PC-3 (cell line): ENCODE measurements at regions not wholly inside any gene's neighbourhood (a gene's known extent, or its start where the extent isn't known, plus 50 kb on each side); places are given as distances from the start of the nearest gene placed in this dataset.
A peak's percentile ranks its signal among the peaks of the same experiment; 100 is the strongest.
"Not testable (repeated sequence)": the region's sequence is repeated elsewhere in the genome, so short reads cannot be mapped to it uniquely, and the experiment has no call there.

Experiments used
- ATAC-seq: fragments of 200-7000 bp; cut with Tn5 transposase; 2 replicates; pipeline ENCODE4 v1.9.1; 2020; ENCODE audit warnings: mild to moderate bottlenecking, moderate library complexity
- BruUV-seq: library from RNA; stranded (reverse); fragments of 400-500 nt; replicated peaks from 2 replicates; lab custom pipeline; 2021; lab: Mats Ljungman, UMichigan
- CTCF ChIA-PET: fragments of 300-600 bp; sonication (Branson Sonifier 250); formaldehyde crosslinking; loops from one replicate; lab custom pipeline; 2022; ENCODE audit warnings: antibody characterized with exemption; lab: Charles Lee
- POLR2A ChIA-PET: fragments of 300-600 bp; sonication (Branson Sonifier 250); formaldehyde crosslinking; loops from one replicate; lab custom pipeline; 2022; ENCODE audit warnings: antibody characterized with exemption; ENCODE audit not compliant: unreplicated experiment; lab: Charles Lee
- DNase-seq: peaks from one replicate; pipeline ENCODE4 v3.0.0-alpha.2; 2015
- H2AFZ ChIP-seq: fragments of 300-600 bp; sonication (generic); 2 replicates; pipeline ENCODE4 v1.6.0; 2016; ENCODE audit warnings: antibody characterized with exemption, low read length
- H3F3A ChIP-seq: fragments of 300-600 bp; sonication (generic); one replicate; pipeline ENCODE4 v1.6.0; 2017; ENCODE audit warnings: antibody characterized with exemption, low read length, control low read depth, mild to moderate bottlenecking; ENCODE audit not compliant: unreplicated experiment
- H3K27ac ChIP-seq: fragments of 300-600 bp; sonication (generic); 2 replicates; pipeline ENCODE4 v1.5.1; 2016; ENCODE audit warnings: mild to moderate bottlenecking, low read length
- H3K27me3 ChIP-seq: fragments of 300-600 bp; sonication (generic); 2 replicates; pipeline ENCODE4 v1.6.1; 2016; ENCODE audit warnings: low read length, mixed read lengths
- H3K36me3 ChIP-seq: fragments of 300-600 bp; sonication (generic); 2 replicates; pipeline ENCODE4 v1.6.1; 2016; ENCODE audit warnings: low read depth, mixed run types, low read length, mixed read lengths
- H3K4me1 ChIP-seq: fragments of 300-600 bp; sonication (generic); 2 replicates; pipeline ENCODE4 v1.5.1; 2016; ENCODE audit warnings: low read length; ENCODE audit not compliant: insufficient read depth
- H3K4me2 ChIP-seq: fragments of 300-600 bp; sonication (generic); 2 replicates; pipeline ENCODE4 v1.6.0; 2016; ENCODE audit warnings: low read length
- H3K4me3 ChIP-seq: fragments of 300-600 bp; sonication (generic); 2 replicates; pipeline ENCODE4 v1.5.1; 2016; ENCODE audit warnings: mild to moderate bottlenecking, low read length, mixed read lengths
- H3K79me2 ChIP-seq: fragments of 300-600 bp; sonication (generic); 2 replicates; pipeline ENCODE4 v1.6.1; 2017; ENCODE audit warnings: low read length, mixed read lengths
- H3K9ac ChIP-seq: fragments of 300-600 bp; sonication (generic); 2 replicates; pipeline ENCODE4 v1.6.0; 2016; ENCODE audit warnings: mild to moderate bottlenecking, low read length
- H3K9me2 ChIP-seq: fragments of 300-600 bp; sonication (generic); replicated peaks from 2 replicates; pipeline ENCODE4 v1.6.1; 2016; ENCODE audit warnings: mixed run types, low read length, mixed read lengths
- H3K9me3 ChIP-seq: fragments of 300-600 bp; sonication (generic); 2 replicates; pipeline ENCODE4 v1.6.1; 2016; ENCODE audit warnings: low read length, mixed read lengths
- H4K20me1 ChIP-seq: fragments of 300-600 bp; sonication (generic); 2 replicates; pipeline ENCODE4 v1.6.1; 2016; ENCODE audit warnings: low read length, mixed read lengths
- CTCF ChIP-seq: fragments of 300-600 bp; sonication (generic); conservative IDR thresholded peaks from 2 replicates; pipeline ENCODE4 v1.5.1; 2017; ENCODE audit warnings: antibody characterized with exemption, low read depth, mild to moderate bottlenecking, low read length
- EZH2 ChIP-seq: fragments of 300-600 bp; sonication (generic); IDR thresholded peaks from one replicate; pipeline ENCODE4 v1.6.1; 2017; ENCODE audit warnings: antibody characterized with exemption, mild to moderate bottlenecking, low read length; ENCODE audit not compliant: unreplicated experiment
- EZH2phosphoT487 ChIP-seq: fragments of 300-600 bp; sonication (generic); IDR thresholded peaks from 2 replicates; pipeline ENCODE4 v1.6.1; 2018; ENCODE audit warnings: mild to moderate bottlenecking, antibody characterized with exemption, low read length, borderline replicate concordance
- intact Hi-C: fragments of 100-400 bp; cut with micrococcal nuclease; formaldehyde crosslinking; loops from 2 replicates; pipeline ENCODE4 v1.9.0; 2023

- peaks cover 6% of the 10 kb centered on the region for H3K4me1 ChIP-seq
- H3K79me2 ChIP-seq, result no peaks in the 10 kb centered on the region
- no peaks in the 10 kb centered on the region for H3K9me3 ChIP-seq
- no peak overlapping the region for H3K9ac ChIP-seq
- no peaks in the 10 kb centered on the region for H3K36me3 ChIP-seq
- intact Hi-C loops, result no loop called here
- BruUV-seq, result no TSS peak
- H3K27me3 ChIP-seq, result peaks cover 5% of the 10 kb centered on the region; the same call in 1 of the 2 replicates
- H3K4me3 ChIP-seq, result no peak overlapping the region
- POLR2A ChIA-PET, result no interaction called here
- no peak for DNase-seq
- CTCF ChIA-PET, result no interaction called here
- no peak overlapping the region for H2AFZ ChIP-seq
- ATAC-seq, result no peak
- H3K4me2 ChIP-seq, result no peak overlapping the region
- TF ChIP-seq CTCF, result no peak
- no peak for TF ChIP-seq EZH2phosphoT487
- no peak for TF ChIP-seq EZH2
- H3K27ac ChIP-seq, result no peak overlapping the region
- no peaks in the 10 kb centered on the region for H4K20me1 ChIP-seq
- H3F3A ChIP-seq, result no peaks in the 10 kb centered on the region
- no peaks in the 10 kb centered on the region; the same call in 1 of the 2 replicates for H3K9me2 ChIP-seq
Measured at GRCh38 chr2:104975851-104976250, 62.0 kb upstream of the MRPS9 start.

DNA sequence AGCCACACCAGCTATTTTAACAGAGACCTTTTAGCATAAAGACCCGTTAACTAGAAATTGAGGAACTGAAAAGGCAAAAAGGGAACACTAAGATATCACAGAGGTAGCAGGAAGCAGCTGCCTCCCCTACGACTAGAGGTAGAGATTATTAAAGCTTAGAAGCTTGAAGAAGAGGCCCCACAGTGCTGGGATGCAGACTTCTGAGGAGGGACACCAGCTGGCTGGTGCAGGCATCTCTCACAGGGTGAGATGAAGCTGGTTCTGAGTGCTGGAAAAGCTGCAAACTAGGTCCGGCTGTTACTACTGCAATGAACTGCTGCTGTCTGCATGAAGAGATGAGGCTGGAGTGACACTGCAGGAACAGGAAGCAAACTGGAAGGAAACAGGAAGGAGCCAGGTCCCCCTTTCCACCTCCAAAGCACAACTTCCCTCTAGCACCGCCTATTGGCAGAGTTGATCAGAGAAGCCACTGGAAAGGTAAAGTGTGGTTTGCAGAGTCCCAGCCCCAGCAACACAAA is 61.2 kb upstream of the MRPS9 start:
- TF ChIP-seq CTCF, result peak; percentile 56
- TF ChIP-seq EZH2phosphoT487, result no peak

GRCh38 chr2:104977958-104978357 is 59.9 kb upstream of the MRPS9 start:
- Histone ChIP-seq H3K4me2 (no peak overlapping the region), H3F3A (no peaks in the 10 kb centered on the region), H3K27me3 (no peaks in the 10 kb centered on the region; the same call in 1 of the 2 replicates), H3K4me3 (no peak overlapping the region), H3K9ac (no peak overlapping the region), H3K4me1 (peaks cover 6% of the 10 kb centered on the region), H4K20me1 (no peaks in the 10 kb centered on the region), H3K27ac (no peak overlapping the region), H3K36me3 (no peaks in the 10 kb centered on the region), H2AFZ (no peak overlapping the region), H3K9me2 (no peaks in the 10 kb centered on the region), H3K79me2 (no peaks in the 10 kb centered on the region), H3K9me3 (no peaks in the 10 kb centered on the region)
- BruUV-seq, result no TSS peak
- no peak for ATAC-seq
- intact Hi-C loops, result no loop called here
- POLR2A ChIA-PET, result no interaction called here
- CTCF ChIA-PET, result no interaction called here
- no peak for DNase-seq
- TF ChIP-seq EZH2phosphoT487, result no peak
- no peak for TF ChIP-seq EZH2
- no peak for TF ChIP-seq CTCF

More for the DNA sequence above, 61.2 kb upstream of the MRPS9 start:
- Histone ChIP-seq H3K27ac (no peak overlapping the region), H3K4me3 (no peak overlapping the region), H3K36me3 (no peaks in the 10 kb centered on the region), H3K9ac (no peak overlapping the region), H3K79me2 (no peaks in the 10 kb centered on the region), H3F3A (no peaks in the 10 kb centered on the region), H3K9me2 (no peaks in the 10 kb centered on the region), H3K9me3 (no peaks in the 10 kb centered on the region), H4K20me1 (no peaks in the 10 kb centered on the region), H3K27me3 (peaks cover 5% of the 10 kb centered on the region; the same call in 1 of the 2 replicates), H3K4me2 (no peak overlapping the region), H3K4me1 (peaks cover 6% of the 10 kb centered on the region), H2AFZ (no peak overlapping the region)
- DNase-seq (peak; percentile 49), ATAC-seq (no peak)
- intact Hi-C loops, result no loop called here
- ChIA-PET CTCF (no interaction called here), POLR2A (no interaction called here)
- no TSS peak for BruUV-seq

- BruUV-seq, H3K36me3 ChIP-seq, H3K4me3 ChIP-seq, H3K79me2 ChIP-seq, CTCF ChIA-PET, H3K27me3 ChIP-seq, H3K9ac ChIP-seq, H3K9me2 ChIP-seq, POLR2A ChIA-PET, H4K20me1 ChIP-seq, H3K4me1 ChIP-seq, intact Hi-C loops, H3K9me3 ChIP-seq, H3F3A ChIP-seq: not testable (repeated sequence)
- Histone ChIP-seq H3K27ac (peak overlapping the region; percentile 23; the same call in 1 of the 2 replicates), H3K4me2 (peak overlapping the region; percentile 48), H2AFZ (peak overlapping the region; percentile 49)
- DNase-seq (peak; percentile 71), ATAC-seq (peak; percentile 64)
Measured at GRCh38 chr2:104979786-104980185, 58.1 kb upstream of the MRPS9 start.
